SK-N-SH treated with all-trans-retinoic acid at 6 μM for 48 hours (cell line): ENCODE measurements at regions not wholly inside any gene's neighbourhood (a gene's known extent, or its start where the extent isn't known, plus 50 kb on each side); places are given as distances from the start of the nearest gene placed in this dataset.

ENCODE experiments used
- ATAC-seq: fragments of 200-7000 bp; cut with Tn5 transposase; 3 replicates; pipeline ENCODE4 v1.9.1; 2020; ENCODE audit warnings: mild to moderate bottlenecking, moderate library complexity
- ARNTL ChIP-seq: fragments of 450-650 bp; formaldehyde crosslinking; IDR thresholded peaks from 2 replicates; pipeline ENCODE4 v1.5.0; 2020; ENCODE audit warnings: low read depth, mild to moderate bottlenecking, moderate library complexity, borderline replicate concordance
- BACH2 ChIP-seq: fragments of 250-450 bp; sonication (Bioruptor Pico); IDR thresholded peaks from 2 replicates; pipeline ENCODE4 v1.9.0; 2021; ENCODE audit warnings: mild to moderate bottlenecking, borderline replicate concordance
- CSDC2 ChIP-seq: fragments of 250-450 bp; sonication (Bioruptor Pico); IDR thresholded peaks from 2 replicates; pipeline ENCODE4 v1.5.0; 2020; ENCODE audit warnings: mild to moderate bottlenecking, moderate library complexity
- GLIS3 ChIP-seq: fragments of 250-450 bp; sonication (Bioruptor Pico); IDR thresholded peaks from 2 replicates; pipeline ENCODE4 v1.5.0; 2020; ENCODE audit warnings: mild to moderate bottlenecking, moderate library complexity
- ISL1 ChIP-seq: fragments of 250-450 bp; sonication (Bioruptor Pico); IDR thresholded peaks from 2 replicates; pipeline ENCODE4 v2.1.2; 2022; ENCODE audit warnings: mild to moderate bottlenecking, moderate library complexity
- POU6F1 ChIP-seq: fragments of 250-450 bp; sonication (Bioruptor Pico); IDR thresholded peaks from 2 replicates; pipeline ENCODE4 v1.8.0; 2021; ENCODE audit warnings: low read depth, mild to moderate bottlenecking, moderate library complexity, borderline replicate concordance
- RARB ChIP-seq: fragments of 250-450 bp; sonication (Bioruptor Pico); IDR thresholded peaks from 2 replicates; pipeline ENCODE4 v1.8.0; 2021; ENCODE audit warnings: mild to moderate bottlenecking, moderate library complexity
- TCF4 ChIP-seq: fragments of 250-450 bp; sonication (Bioruptor Pico); IDR thresholded peaks from 2 replicates; pipeline ENCODE4 v1.8.0; 2021; ENCODE audit warnings: mild to moderate bottlenecking, moderate library complexity, borderline replicate concordance
- TSHZ2 ChIP-seq: fragments of 250-450 bp; sonication (Bioruptor Pico); IDR thresholded peaks from 2 replicates; pipeline ENCODE4 v1.5.0; 2020; ENCODE audit warnings: mild to moderate bottlenecking, moderate library complexity
- ZC3H10 ChIP-seq: fragments of 250-450 bp; sonication (Bioruptor Pico); IDR thresholded peaks from 2 replicates; pipeline ENCODE4 v1.5.1; 2021; ENCODE audit warnings: mild to moderate bottlenecking, moderate library complexity
- ZFP3 ChIP-seq: fragments of 250-450 bp; sonication (Bioruptor Pico); IDR thresholded peaks from 2 replicates; pipeline ENCODE4 v1.5.0; 2020; ENCODE audit warnings: mild to moderate bottlenecking, moderate library complexity
- ZNF8 ChIP-seq: fragments of 450-650 bp; formaldehyde crosslinking; IDR thresholded peaks from 2 replicates; pipeline ENCODE4 v1.5.0; 2020; ENCODE audit warnings: mild to moderate bottlenecking, moderate library complexity
- TF ChIP-seq, protein P1 (sequence below): fragments of 250-450 bp; sonication (Bioruptor Pico); IDR thresholded peaks from 2 replicates; pipeline ENCODE4 v1.5.1; 2020; ENCODE audit warnings: low read depth, mild to moderate bottlenecking, moderate library complexity
- TF ChIP-seq, protein P2 (sequence below): fragments of 250-450 bp; sonication (Bioruptor Pico); IDR thresholded peaks from 2 replicates; pipeline ENCODE4 v1.8.0; 2020; ENCODE audit warnings: mild to moderate bottlenecking, moderate library complexity, borderline replicate concordance

GRCh38 chr15:70429056-70429722 is 331.5 kb upstream of the TLE3 start (continued):
- TF ChIP-seq TCF4 (CRISPR knock-in tag): no peak
- TF ChIP-seq, all 23 proteins: peak for 0

GRCh38 chr15:70428211-70428822 is 330.6 kb upstream of the TLE3 start:
- no peak for TF ChIP-seq ARNTL
- TF ChIP-seq, all 23 proteins: peak for 0
- ATAC-seq: no peak

GRCh38 chr15:70427167-70428120 is 329.7 kb upstream of the TLE3 start:
- TF ChIP-seq BACH2 (CRISPR knock-in tag) (no peak), ISL1 (CRISPR knock-in tag) (no peak), POU6F1 (CRISPR knock-in tag) (no peak), RARB (CRISPR knock-in tag) (no peak), GLIS3 (CRISPR knock-in tag) (no peak), CSDC2 (CRISPR knock-in tag) (no peak), TSHZ2 (CRISPR knock-in tag) (no peak), ZFP3 (CRISPR knock-in tag) (no peak), ARNTL (no peak), ZNF8 (no peak), ZC3H10 (CRISPR knock-in tag) (no peak)
- TF ChIP-seq, protein P1, sequence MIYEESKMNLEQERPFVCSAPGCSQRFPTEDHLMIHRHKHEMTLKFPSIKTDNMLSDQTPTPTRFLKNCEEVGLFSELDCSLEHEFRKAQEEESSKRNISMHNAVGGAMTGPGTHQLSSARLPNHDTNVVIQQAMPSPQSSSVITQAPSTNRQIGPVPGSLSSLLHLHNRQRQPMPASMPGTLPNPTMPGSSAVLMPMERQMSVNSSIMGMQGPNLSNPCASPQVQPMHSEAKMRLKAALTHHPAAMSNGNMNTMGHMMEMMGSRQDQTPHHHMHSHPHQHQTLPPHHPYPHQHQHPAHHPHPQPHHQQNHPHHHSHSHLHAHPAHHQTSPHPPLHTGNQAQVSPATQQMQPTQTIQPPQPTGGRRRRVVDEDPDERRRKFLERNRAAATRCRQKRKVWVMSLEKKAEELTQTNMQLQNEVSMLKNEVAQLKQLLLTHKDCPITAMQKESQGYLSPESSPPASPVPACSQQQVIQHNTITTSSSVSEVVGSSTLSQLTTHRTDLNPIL (CRISPR knock-in tag): no peak
- ATAC-seq: peak; percentile 41; the same call in 2 of the 3 replicates

GRCh38 chr15:70426096-70426821 is 328.5 kb upstream of the TLE3 start:
- TF ChIP-seq, protein P2, sequence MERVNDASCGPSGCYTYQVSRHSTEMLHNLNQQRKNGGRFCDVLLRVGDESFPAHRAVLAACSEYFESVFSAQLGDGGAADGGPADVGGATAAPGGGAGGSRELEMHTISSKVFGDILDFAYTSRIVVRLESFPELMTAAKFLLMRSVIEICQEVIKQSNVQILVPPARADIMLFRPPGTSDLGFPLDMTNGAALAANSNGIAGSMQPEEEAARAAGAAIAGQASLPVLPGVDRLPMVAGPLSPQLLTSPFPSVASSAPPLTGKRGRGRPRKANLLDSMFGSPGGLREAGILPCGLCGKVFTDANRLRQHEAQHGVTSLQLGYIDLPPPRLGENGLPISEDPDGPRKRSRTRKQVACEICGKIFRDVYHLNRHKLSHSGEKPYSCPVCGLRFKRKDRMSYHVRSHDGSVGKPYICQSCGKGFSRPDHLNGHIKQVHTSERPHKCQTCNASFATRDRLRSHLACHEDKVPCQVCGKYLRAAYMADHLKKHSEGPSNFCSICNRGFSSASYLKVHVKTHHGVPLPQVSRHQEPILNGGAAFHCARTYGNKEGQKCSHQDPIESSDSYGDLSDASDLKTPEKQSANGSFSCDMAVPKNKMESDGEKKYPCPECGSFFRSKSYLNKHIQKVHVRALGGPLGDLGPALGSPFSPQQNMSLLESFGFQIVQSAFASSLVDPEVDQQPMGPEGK: no peak
- TF ChIP-seq RARB (CRISPR knock-in tag) (no peak), TCF4 (CRISPR knock-in tag) (no peak), ISL1 (CRISPR knock-in tag) (no peak)
- peak; percentile 32; the same call in 1 of the 3 replicates for ATAC-seq

DNA sequence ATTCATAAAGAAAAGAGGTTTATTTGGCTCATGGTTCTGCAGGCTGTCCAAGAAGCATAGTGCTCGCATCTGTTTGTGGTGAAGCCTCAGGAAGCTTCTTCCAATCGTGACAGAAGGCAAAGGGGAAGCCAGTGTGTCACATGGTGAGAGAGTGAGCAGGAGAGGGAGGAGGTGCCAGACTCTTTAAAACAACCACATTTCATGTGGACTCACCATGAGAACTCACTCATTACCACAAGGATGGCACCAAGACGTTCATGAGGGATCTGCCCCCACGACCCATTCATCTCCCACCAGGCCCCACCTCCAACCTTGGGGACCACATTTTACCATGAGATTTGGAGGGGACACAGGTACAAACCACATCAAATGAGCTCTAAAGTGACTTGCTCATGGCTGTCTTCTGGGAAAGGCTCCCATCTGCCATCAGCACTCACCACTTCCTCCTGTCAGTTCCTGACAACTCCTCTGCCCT is 327.3 kb upstream of the TLE3 start:
- TF ChIP-seq ISL1 (CRISPR knock-in tag): no peak
- TF ChIP-seq POU6F1 (CRISPR knock-in tag): no peak
- TF ChIP-seq BACH2 (CRISPR knock-in tag): no peak
- TF ChIP-seq GLIS3 (CRISPR knock-in tag): no peak
- no peak for ATAC-seq
